ENCODE measurements at regions not wholly inside any gene's neighbourhood (a gene's known extent, or its start where the extent isn't known, plus 50 kb on each side); places are given as distances from the start of the nearest gene placed in this dataset.

DNA sequence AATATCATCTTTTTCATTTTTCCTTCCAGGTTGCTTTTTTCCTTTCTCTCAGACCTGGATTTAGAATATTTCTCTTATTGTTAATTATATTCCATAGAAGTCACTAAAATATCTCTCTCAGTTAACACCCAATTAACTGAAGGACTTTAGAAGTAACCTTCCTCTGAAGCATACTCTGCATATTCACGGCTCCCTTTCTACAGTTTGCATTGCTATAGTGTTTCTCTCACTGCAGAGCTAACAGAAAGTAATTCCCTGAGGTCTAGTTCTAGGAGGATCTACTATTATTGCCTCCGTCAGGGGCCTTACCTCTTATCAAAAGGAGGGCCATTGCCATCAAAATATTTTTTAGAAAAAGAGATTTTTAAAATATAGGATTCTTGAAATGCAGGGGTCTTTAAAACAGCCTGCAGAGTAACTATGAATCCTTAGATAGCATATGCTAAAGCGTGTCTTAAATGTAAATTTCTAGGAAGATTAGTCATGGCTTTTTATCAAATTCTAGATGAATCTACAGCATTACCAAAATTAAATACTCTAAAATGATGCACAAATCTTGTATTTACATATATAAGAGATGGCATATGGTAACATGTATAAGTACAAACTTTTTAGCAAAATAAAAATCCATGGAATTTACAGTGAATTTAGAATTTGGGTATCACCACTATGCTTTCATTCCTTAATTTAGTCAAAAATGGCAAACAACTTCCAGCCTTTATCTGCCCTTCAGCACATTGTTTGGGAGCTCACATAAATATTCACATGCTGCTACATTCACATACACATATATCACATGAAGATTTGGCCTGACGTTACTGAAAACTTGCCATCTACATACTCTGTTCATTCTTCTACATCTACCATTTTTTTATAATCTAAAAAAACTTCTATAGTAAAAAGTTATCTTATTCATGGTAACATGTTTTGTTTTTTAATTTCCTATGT is 696.8 kb downstream of the OTOL1 start:
- DNase-seq (ENCODE audit: low read depth): no peak

DNA sequence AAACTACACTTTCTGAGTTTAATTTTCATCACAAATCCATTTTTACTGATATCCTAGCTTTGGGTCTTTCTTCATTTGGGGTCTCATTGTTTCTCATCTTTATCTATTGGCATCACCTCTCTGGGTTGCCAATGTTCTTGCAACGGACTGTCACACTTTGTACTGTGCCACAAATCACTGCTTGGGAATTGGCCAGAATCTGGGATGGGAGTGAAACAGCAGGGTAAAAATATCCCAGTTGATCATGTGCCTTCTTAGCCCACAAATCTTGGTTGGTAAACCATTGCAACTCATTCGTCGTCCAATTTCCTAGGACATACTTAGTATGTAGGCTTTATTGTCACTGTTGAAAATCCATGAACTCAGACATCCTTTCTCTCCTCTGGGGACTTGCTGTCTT is 698.5 kb downstream of the OTOL1 start:
- DNase-seq (ENCODE audit: low read depth): no peak

DNA sequence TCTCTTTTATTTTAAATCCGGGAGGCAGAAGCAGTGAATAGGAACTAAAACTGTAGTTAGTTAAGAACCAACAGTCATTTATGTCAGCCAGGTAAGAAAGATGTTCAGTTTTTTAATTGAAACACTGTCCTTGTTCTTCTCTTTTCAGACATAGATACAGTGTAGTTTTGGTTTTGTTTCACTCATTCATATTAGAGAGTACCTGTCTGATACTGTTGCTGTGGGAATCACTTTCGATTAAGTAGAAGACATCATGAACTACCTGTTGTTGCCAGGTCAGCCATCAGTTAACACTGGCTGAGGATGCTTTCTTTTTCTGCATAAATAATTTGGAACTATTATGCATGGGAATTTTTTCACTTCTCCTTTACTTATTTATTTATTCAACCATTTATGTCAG is 700.4 kb downstream of the OTOL1 start:
- no peak for DNase-seq (ENCODE audit: low read depth)

DNA sequence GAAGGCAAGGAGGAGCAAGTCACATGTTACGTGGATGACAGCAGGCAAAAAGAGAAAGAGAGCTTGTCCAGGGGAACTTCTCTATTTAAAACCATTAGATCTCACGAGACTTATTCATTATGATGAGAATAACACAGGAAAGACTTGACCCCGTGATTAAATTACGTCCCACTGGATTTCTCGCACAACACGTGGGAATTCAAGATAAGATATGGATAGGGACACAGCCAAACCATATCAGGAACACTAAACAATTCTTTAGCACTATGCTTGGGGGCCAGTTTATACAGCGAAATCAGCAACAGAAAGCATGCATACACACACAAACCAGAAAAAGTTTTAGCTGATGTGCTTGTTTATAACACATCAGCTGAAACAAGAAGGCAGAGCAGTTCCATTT is 704.2 kb downstream of the OTOL1 start:
- no peak for DNase-seq (ENCODE audit: low read depth)

DNA sequence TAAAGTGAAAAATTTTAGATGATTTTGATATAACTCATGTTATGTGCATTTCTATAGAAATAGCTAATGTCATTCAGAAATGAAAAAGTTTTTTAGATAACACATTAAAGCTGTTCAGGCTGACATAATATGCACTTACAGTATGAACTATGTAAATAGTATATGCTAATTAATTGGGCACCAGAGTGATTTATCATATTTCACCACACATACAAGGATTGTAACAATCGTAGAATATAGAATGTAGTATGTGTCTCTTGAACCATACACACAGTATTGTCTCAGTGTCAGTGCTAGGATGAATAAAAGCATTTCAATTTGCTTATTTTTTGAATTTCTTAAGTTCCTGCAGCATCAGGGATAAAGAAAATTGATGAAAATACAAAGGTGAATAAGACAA is 710.0 kb downstream of the OTOL1 start:
- no peak for DNase-seq (ENCODE audit: low read depth)

DNA sequence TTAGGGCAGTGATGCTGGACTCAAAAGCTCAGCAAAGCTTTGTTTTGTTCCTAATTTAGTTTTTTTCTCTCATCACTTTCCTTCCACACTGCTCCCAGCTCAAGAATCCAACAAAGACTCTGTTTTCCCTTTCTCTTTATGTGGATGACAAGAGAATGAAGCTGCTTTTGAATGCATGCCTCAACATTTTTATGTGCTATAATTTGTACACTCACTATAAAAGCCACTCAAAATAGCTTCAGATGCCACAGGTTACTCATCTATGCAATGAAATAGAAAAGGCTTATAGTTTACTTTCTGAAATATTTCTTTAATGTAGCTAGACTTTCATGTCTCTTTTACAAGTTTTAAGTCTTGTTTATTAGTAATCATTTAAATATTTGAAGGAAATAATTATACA is 714.9 kb downstream of the OTOL1 start:
- DNase-seq (ENCODE audit: low read depth): no peak

DNA sequence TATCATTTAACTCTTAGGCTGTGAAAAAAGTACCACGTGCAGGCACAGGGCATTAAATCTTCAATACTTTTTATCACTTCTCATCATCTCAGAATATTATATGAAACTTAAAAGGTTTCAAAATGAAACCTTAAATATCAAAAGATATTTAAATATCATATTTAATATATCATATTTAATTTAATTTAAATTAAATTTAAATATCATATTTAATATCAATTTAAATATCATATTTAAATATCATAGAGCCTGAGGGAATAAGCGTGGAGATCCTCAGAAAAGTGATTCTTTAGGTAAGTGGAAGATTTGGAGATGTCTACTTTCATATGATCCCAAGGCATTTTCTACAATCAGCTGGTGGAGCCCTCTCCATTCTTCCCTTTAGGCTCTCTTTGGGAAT is 716.6 kb downstream of the OTOL1 start:
- DNase-seq (ENCODE audit: low read depth): no peak

DNA sequence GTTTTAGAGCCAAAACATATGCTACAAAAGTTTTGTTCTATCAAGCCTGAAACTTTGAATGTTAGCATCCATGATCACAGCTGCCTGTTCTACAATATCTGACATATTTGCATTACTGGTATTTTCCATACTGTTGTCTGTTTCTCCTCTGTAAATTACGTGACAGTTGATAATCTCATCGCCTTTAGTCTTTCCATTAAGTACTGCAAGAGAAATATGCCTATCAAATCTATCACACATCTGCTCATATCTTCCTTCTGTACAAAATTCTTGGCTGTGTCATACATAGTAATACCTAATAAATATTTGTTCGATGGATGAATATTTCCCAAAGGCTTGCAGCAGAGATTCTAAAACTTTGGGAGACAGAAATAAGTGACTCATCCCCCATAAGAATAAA is 717.3 kb downstream of the OTOL1 start:
- no peak for DNase-seq (ENCODE audit: low read depth)

DNA sequence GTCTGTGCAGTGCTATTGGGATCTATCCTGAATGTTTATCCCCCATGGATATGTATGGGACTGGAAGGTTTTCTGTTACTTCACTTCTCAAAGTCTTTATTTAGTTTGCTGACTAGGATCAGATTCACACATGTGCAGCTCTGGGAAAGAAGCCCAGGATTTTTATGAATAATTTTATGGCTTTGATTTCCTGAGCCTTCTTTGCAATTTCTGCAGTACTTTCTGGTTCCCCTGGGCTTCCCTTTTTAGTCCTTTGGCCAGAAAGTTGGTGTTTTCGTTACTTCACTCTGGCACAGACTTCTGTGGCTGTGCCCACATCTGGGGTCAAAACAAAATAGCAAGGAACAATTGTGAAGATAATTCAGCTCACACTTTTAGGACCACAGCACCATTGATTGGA is 721.0 kb downstream of the OTOL1 start:
- no peak for DNase-seq (ENCODE audit: low read depth)

DNA sequence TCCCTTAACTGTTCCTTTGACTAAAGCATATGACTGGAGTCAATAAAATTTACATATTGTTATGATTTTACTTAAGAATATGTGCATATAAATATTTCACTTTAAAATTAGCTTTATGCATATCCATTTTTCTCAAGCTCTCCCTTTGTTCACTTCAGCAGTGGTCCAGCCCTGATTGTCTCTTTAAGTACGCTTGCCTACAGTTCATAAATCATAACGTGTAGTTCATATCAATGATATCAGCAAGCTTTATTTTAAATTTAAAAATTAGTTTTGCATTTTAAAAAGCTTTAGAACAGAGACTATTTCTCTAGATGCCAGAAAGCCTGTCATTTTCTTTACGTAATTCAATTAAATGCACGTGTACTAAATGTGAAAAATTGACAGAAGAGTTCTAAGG is 721.9 kb downstream of the OTOL1 start:
- DNase-seq (ENCODE audit: low read depth): no peak

DNA sequence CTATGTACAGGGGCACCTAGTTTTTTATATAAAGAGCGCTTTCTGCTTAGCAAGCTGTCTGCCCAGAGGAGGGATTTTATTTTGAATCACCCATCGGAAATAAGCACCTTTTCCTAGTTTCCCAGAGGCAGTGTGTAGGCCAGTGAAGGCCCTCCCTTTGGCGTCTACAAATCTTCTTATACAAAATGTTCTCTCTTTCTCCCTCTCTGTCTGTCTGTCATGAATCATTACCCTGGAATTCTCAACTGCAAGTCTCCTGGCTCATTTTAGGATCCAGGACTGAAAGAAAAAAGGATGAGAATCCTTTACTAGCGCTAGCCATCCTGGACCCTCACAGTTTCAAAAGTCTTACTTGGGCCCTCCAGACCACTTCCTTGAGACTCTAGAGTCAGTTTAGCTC is 728.1 kb downstream of the OTOL1 start:
- DNase-seq (ENCODE audit: low read depth): no peak

DNA sequence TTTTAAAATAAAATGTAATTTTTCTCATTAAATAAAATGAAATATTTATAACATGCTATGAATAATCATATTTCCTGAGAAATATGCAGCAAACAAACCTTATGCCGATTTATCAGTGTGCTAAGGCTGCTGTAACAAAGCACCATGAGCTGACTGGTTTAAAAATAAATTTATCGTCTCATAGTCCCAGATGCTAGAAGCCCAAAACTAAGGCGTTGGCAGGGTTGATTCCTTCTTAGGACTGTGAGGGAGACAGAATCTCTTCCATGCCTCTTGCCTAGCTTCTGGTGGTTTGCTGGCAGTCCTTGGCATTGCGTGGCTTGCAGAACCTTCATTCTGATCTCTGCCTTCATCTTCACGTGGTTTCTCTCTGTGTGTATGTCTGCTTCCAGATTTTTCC is 740.3 kb downstream of the OTOL1 start:
- no peak for DNase-seq (ENCODE audit: low read depth)

DNA sequence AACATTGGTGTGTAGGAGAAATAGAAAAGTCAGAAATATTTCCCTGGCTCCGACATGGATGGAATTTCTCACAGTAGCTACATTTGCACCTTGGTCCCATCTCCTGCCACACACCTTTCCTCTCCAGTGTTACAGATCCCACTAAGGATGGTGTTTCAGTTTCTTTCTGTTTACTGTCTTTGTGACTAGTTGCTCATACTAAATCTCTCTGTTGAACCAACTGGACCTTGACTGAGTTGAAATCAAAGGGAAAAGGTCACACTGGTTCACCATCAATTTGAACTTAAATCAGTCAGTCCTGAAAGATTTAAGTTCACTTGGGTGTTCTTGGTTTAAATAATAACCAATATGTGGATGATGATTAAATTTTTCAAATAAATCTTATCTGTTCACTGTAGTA is 754.2 kb downstream of the OTOL1 start:
- peak; percentile 1 for DNase-seq (ENCODE audit: low read depth)

DNA sequence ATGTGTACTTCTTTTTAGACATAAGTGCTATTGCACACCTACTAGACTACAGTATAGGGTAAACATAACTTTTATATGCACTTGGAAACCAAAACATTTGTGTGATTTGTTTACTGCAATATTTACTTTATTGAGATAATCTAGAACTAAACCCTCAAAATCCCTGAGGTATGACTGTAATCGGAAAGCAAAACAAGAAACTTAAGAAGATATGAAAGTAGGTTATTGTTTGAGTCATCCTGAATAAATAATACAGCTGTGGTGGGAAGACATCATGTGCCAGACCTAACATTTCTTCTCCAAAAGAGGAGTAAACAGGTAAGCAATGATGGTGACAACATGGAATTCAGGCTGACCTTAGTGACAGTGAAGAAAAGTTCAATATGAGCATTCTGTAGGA is 765.5 kb downstream of the OTOL1 start:
- no peak for DNase-seq (ENCODE audit: low read depth)

DNA sequence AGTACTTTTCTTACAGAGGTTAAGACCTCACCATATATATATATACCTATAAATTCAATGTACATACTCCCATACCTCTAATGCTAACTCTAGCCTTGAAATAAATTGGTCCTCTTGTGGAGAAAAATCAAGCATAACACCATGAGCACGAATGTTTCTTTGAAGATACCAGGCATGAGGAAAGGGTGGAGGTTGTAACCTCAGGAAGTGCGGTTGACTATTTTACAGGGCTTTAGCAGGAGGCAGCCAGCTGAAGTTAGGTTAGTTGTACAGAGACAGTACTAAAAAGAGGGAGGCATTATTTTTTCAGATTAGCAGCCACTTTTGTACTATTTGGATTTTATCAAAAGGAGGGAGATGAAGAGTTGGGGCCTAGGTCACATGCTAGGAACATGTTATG is 767.0 kb downstream of the OTOL1 start:
- DNase-seq (ENCODE audit: low read depth): no peak

DNA sequence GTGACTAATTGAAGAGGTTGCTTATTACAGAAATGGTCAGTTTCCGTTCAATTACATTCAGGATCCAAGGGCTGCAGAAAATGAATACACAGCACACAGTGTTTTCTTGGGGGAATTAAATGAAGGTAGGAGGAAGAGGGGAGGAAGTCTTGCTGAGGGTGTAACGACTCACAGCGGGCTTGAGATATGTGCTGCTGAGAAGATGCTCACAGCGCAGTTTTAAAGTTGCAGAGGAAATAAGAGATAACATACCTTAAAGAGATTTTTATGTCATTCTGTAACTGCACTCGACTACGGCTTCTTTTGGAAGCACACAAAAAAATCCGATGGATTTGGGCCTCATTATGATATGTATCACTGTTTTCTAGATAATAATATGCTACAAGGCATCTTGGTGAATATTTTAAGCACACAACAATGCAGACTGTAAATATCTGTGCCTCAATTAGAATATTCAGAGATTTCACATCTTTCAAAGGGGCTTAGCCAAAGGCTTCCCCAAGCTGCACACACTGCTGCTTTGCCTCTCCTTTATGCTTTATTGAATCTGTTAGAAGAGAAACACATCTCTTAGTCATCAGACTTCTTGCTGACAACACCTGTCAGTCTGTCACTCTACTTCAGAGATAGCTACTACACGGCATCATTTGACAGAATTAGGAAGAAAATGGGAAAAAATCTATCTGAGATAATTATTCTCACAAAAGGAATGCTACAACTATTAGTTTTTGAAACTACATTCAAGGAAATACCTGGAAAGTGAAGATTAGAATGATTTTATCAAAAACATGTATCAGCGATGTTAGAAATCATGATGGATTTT is 773.2 kb downstream of the OTOL1 start:
- no peak for DNase-seq (ENCODE audit: low read depth)

DNA sequence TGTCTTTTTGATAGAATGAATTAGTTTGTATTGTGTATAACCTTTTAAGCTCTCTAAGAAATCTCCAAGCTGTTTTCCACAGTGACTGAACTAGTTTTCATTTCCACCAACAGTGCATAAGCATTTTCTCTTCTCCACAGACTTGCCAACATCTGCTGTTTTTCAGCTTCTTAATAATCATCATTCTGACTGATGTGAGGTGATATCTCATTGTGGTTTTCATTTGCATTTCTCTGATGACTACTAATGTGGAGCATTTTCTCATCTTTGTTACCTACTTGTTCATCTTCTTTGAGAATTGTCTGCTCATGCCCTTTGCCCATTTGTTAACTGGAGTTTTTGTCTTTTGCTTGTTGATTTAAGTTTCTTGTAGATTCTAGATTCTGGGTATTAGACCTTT is 777.5 kb downstream of the OTOL1 start:
- DNase-seq (ENCODE audit: low read depth): no peak

DNA sequence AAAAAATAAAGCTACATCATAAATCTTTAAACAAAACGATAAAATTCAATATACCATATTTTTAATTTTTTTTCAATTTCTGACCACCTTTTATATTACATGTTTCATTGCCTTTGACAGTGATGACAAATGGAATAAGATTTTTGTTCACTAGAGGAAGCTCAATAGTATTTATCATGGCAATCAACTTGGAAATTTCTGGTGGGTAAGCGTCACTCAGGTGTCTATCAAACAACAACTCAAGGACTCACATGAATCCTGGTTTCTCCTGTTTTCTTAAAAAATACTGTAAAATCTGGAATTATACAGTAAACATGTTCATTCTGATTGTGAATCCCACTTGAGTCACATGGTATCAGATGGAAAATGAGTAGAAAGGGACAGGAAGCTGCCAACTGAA is 782.2 kb downstream of the OTOL1 start:
- DNase-seq (ENCODE audit: low read depth): no peak

DNA sequence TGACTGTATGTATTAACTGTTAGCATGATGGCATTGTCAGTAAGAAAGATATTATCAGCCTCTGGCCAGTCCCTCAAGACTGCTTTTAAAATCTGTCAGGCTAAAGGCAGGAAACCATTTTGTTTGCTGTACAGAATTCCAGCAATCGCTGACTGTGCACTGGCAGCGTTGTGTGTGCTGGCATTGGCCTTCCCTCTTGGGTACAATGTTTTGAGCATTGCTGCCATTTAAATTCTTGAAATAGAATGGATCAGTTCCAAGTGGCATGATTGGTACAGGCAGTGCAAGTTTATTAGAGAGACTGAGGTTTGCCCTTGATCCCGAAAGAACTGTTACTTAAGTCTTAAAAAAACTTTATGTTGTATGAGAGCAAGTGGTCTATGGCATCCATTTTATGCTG is 788.7 kb downstream of the OTOL1 start:
- no peak for DNase-seq (ENCODE audit: low read depth)

DNA sequence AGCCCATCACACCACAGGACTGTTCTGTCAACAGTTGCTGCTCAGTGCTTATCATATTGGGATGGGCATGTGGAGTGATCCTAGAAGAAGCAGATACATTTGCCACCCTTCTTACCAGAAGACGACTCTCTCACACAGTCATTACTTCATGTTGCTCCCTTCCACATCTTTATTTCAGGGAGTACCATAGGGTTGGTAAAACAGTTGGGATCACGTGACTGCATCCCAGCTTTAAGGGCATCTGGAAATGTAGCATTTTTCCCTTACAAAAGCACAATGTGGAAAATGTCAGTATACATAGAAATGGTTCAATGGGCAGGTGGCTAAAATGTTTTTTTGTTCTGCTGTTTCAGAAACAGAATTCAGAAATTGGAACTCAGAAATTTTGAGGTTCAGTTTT is 791.0 kb downstream of the OTOL1 start:
- DNase-seq (ENCODE audit: low read depth): no peak

DNA sequence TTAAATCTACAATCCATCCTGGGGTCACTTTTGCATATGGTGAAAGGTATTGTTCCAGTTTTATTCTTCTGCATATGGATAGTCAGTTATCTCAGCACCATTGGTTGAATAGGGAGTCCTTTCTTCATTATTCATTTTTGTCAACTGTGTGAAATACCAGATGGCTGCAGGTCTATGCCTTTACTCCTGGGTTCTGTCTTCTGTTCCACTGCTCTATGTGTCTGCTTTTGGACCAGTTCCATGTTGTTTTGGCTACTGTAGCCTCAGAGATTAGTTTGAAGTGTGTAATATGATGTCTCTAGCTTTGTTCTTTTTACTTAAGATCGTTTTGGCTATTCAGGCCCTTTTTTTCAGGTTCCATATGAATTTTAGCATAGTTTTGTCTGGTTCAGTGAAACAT is 795.8 kb downstream of the OTOL1 start:
- DNase-seq (ENCODE audit: low read depth): no peak

DNA sequence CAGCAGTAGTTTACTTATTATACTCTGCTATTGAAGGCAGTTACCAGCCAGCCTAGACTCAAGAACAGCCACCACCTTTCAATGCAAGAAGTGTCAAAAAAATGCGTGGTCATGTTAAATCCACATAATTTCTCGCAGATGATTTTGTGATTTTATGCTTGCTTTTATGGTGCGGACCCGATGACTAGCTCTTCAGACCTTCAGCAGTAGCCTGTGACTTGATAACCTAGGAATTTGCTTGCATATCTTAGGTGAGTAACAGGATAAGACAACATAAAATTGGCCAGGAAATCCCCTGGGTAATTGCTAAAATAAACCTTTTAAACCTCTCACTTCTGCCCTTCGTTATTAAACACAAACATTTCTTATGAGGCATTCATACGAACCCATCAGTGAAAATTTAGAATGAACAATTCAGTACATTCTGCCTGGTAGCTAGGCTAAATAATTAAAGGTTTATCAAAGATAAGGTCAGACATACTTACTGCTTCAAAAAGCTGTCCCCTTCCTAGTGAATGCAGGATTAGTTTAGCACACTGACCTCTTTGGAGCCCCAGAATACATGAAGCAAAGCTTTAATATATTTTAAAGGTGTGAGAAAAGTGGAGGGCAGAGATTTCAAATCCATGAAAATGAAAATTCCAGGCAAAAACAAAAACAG is 798.8 kb downstream of the OTOL1 start:
- DNase-seq (ENCODE audit: low read depth): peak; percentile 90

Measured in renal cortical epithelial cell (primary cell).